HG02678 (cell line): ENCODE measurements at regions not wholly inside any gene's neighbourhood (a gene's known extent, or its start where the extent isn't known, plus 50 kb on each side); places are given as distances from the start of the nearest gene placed in this dataset.

ENCODE experiments used
- ATAC-seq: cut with Tn5 transposase; IDR thresholded peaks from one replicate; pipeline ENCODE4 v1.9.1; 2021; ENCODE audit warnings: mild to moderate bottlenecking, moderate library complexity; ENCODE audit not compliant: unreplicated experiment

DNA sequence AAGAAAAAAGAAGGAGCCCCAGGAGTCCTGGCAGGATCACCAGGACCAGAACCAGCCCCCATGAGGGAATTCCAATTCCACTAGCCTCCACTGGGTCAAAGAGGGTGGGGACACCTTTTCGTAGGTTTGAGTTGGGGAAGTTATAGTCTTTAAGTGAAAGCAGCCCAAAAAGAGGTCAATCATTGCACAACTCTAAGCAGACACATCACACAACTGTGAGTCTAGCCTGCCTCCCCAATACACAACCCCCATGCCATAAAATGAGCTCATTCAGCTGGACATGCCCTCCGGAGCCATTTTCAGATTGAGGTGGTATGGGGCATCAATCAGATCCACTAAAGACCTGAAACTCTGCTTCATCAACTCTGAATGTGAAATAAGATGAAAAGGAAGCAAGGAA is 179.9 kb downstream of the NPHP4 start:
- ATAC-seq, result no peak

DNA sequence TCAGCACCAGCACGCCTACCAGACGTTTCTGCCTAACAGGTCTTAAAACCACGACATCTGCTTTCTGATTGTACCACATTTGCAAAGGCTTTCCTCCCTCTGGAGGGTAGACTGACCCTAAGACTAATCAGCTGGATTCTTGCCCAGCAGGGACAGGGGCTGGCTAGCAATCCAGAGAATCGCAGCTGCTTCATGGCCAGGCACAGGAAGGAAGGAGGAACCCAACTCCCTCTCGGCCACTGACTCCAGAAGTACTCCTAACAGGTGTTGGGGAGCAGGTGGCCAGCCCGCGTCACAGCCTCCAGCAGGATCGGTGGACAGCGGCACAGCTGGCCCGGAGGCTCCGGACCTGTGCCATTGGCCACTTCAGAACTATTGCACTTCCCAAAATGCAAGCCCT is 180.8 kb downstream of the NPHP4 start:
- no peak for ATAC-seq

- no peak for ATAC-seq
Measured at GRCh38 chr1:5810553-5811270, 181.5 kb downstream of the NPHP4 start.

DNA sequence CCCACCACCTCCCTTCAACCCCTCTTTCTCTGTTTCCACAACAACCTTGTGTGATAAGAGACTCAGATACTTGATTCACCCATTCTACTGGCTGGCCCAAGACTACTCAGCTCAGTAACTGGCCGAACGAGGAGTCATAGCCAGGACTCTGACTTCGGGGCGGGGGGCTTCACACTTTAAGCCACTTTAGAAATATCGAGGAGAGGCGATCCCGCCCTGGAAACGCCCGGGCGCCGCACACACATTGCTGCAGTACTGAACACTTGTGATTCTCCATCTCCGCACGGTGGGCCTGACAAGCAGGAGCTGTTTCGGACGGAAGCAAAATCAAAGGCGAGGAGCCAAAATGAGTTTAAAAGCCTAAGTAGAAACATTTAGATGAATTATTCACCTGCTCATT is 182.1 kb downstream of the NPHP4 start:
- ATAC-seq, result no peak

GRCh38 chr1:5809207-5809788 is 182.9 kb downstream of the NPHP4 start:
- no peak for ATAC-seq

- no peak for ATAC-seq
Measured at GRCh38 chr1:5803851-5804250, 188.4 kb downstream of the NPHP4 start.

DNA sequence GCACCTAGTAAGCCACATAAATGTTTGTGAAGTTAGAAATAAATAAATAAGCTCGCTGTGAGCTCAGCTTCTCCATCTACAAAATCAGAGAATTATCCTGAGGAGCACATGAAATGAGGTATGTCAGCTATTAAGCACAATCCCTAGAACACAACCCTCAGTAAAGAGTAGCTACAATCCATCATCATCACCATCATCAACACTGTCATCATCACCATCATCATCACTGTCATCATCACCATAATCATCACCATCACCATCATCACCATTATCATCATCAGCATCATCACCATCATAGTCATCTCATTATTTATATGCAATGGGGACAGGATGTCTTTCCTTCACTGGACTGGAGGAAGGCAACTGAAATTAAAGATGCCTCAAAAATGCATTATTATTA is 189.6 kb downstream of the NPHP4 start:
- ATAC-seq, result no peak

- ATAC-seq, result no peak
Measured at GRCh38 chr1:5798904-5799303, 193.3 kb downstream of the NPHP4 start.

- ATAC-seq, result no peak
Measured at GRCh38 chr1:5798151-5798730, 194.0 kb downstream of the NPHP4 start.

DNA sequence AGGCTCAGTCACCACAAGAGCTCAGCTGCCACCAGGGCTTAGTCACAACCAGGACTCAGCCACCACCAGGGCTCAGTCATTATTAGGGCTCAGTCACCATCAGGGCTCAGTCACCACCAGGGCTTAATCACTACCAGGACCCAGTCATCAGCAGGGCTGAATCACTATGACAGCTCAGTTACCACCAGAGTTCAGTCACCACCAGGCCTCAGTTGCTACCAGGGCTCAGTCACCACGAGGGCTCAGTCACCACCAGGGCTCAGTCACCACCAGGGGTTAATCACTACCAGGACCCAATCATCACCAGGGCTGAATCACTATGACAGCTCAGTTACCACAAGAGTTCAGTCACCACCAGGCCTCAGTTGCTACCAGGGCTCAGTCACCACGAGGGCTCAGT is 196.2 kb downstream of the NPHP4 start:
- ATAC-seq, result no peak

GRCh38 chr1:5794279-5794678 is 197.9 kb downstream of the NPHP4 start:
- no peak for ATAC-seq

DNA sequence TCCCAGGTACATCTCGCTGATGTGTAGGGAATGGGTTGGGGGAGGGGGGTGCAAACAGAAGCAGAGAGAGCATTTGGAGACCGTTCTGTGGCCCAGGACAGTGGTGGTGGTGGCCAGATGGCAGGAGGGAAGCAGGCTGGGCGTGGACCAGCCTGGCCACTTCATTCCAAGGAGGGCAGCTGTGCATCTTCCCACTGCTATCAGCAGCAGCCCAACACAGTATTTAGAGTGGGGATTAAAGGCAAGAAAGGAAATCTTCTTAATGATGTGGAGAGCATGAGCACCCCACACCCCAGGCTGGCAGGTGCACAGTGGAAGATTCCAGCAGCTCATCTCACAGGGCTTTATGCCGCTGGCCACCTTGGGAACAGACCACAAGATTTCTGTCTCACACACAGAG is 198.7 kb downstream of the NPHP4 start:
- no peak for ATAC-seq

- no peak for ATAC-seq
Measured at GRCh38 chr1:5781079-5781478, 211.1 kb downstream of the NPHP4 start.

- no peak for ATAC-seq
Measured at GRCh38 chr1:5780324-5780716, 211.9 kb downstream of the NPHP4 start.

GRCh38 chr1:5779608-5780323 is 212.5 kb downstream of the NPHP4 start:
- no peak for ATAC-seq

DNA sequence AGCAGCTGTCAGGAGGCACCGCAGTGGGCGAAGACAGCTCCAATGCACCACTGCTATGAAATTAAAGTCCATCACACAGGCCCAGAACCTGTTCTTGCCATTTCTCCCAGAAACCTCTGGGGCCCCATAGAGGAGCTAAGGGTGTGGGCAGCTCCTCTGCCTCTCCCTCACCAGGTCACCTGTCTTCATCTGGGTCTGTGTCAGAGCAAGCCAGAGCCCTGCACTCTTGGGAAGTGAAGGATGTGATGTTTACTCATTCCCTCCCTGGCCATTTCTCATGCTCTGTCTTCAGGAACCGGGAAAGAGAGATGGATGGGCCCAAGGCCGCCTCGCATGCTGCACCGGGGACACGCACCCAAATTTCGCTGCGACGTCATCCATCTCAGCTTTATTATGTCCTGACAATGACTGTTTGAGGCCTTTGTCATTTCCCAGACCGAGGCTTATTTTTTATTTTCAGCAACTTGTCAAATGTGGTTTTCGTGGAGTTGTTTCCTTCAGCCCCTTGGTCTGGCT is 216.1 kb downstream of the NPHP4 start:
- ATAC-seq, result no peak

GRCh38 chr1:5774019-5774418 is 218.2 kb downstream of the NPHP4 start:
- no peak for ATAC-seq

DNA sequence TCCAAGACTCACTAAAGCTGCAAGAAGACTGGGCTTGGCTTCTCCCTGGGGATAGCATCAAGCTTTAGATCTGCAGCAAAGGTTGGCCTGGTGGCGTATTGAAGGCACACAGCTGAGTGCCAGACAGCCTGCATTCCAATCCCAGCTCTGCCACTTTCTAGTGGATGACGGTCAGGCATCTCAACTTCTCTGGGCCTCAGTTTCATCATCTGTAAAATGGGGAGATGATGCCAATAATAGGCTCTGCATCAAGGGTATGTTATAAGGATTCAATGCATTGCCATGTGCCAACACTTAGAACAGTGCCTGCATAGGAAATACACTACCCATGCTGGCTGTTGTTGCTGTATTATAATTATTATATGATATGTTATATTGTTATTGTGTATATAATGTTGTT is 220.4 kb downstream of the NPHP4 start:
- ATAC-seq, result no peak

- no peak for ATAC-seq
Measured at GRCh38 chr1:5770981-5771765, 221.1 kb downstream of the NPHP4 start.

DNA sequence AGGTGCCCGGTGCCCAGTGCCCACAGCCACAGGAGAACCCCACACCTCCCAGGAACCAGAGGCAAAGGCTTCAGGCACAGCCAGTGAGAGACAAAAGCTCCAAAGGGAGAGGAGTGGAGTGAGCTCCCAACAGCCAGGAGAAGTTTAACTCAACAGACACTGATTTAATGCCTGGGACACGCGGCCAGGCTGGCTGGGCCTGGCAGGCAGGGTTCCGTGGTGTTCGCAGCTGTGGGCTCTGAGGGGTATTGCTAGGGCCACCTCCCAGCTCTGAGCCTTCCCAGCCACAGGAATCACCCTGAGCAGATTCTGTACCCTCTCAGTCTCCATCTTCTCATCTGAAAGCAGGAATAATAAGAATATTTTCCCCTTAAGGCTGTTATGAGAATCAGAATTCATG is 222.5 kb downstream of the NPHP4 start:
- ATAC-seq, result no peak

DNA sequence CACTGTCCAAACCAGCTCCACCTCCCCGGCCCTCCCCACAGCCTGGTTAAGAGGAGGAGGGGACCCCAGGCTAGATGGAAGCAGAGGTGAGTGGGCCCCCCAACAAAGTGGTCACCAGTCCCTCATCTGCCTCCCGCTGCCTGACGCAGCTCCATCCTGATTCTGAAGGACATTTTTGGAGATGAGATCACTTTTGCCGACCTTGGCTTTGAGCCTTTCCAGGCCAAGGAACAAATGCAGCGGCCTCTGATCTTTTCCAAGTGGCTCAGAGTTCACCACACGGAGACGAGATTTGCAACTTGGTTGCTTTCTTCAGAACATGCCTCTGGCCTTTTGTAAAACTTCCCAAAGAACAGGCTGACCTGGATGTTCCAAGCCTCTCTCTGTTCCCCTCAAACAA is 223.1 kb downstream of the NPHP4 start:
- no peak for ATAC-seq
